GM12891 (cell line): ENCODE measurements at regions not wholly inside any gene's neighbourhood (a gene's known extent, or its start where the extent isn't known, plus 50 kb on each side); places are given as distances from the start of the nearest gene placed in this dataset.

Experiments
- DNase-seq: peaks from one replicate; pipeline ENCODE4 v3.0.0; 2011; ENCODE audit warnings: low spot score; ENCODE audit not compliant: insufficient read length
- FAIRE-seq: peaks from 2 replicates; lab custom pipeline; 2011; peaks lifted over from hg19 to GRCh38; lab: Jason Lieb, UNC
- PAX5 ChIP-seq: IDR thresholded peaks from 2 replicates; pipeline ENCODE4 v1.6.1; 2011; ENCODE audit warnings: low read length, moderate library complexity, mild to moderate bottlenecking; ENCODE audit not compliant: insufficient read depth, severe bottlenecking
- POLR2A ChIP-seq: IDR thresholded peaks from 2 replicates; pipeline ENCODE4 v1.6.1; 2011; ENCODE audit warnings: low read depth, low read length, control low read depth
- POLR2AphosphoS5 ChIP-seq: IDR thresholded peaks from 2 replicates; pipeline ENCODE4 v1.6.1; 2011; ENCODE audit warnings: low read depth, low read length, control low read depth
- POU2F2 ChIP-seq: IDR thresholded peaks from 2 replicates; pipeline ENCODE4 v1.6.1; 2011; ENCODE audit warnings: low read depth, mild to moderate bottlenecking, control low read depth, low read length, moderate library complexity
- SPI1 ChIP-seq: IDR thresholded peaks from 2 replicates; pipeline ENCODE4 v1.6.1; 2011; ENCODE audit warnings: low read depth, low read length, control low read depth
- TAF1 ChIP-seq: IDR thresholded peaks from 2 replicates; pipeline ENCODE4 v1.6.1; 2011; ENCODE audit warnings: low read depth, low read length, control low read depth

DNA sequence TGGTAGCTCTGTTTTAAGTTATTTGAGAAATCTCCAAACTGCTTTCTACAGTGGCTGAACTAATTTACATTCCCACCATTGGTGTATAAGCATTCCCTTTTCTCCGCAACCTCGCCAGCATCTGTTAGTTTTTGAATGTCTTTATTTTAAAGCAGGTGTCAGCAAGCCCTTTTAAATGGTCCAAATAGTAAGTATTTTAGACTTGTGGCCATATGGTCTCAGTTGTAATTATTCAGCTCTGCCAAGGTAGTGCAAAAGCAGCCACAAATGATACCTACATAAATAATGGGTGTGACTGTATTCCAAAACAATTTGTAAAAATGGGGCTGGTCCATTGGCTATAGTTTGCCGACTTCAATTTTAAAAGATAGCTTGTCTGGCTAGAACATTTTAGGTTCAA is 58.7 kb upstream of the TMTC4 start:
- no peak for FAIRE-seq
- no peak for DNase-seq
- TF ChIP-seq POU2F2 (no peak), TAF1 (no peak), POLR2AphosphoS5 (no peak), SPI1 (no peak), POLR2A (no peak), PAX5 (no peak)

DNA sequence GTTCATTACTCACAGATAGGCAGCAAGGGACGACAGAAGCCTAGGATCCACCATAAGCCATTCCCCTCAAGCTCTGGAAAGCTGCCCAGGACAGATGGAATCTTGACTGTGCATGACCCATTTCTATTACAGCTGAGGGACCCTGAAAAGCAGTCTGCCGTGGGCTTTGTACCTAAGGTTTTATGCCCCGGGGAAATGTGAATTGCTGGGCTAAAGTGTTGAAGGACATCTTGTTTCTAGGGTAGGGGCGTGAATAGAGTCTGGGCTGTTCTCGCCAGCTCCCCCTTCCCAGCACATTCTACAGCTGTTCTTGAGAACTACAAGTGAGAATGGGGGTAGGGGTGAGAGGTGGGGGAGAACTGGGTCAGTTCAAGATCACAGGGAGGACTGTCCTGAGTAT is 53.6 kb upstream of the TMTC4 start:
- no peak for FAIRE-seq
- no peak for DNase-seq
- no peak for TF ChIP-seq TAF1

DNA sequence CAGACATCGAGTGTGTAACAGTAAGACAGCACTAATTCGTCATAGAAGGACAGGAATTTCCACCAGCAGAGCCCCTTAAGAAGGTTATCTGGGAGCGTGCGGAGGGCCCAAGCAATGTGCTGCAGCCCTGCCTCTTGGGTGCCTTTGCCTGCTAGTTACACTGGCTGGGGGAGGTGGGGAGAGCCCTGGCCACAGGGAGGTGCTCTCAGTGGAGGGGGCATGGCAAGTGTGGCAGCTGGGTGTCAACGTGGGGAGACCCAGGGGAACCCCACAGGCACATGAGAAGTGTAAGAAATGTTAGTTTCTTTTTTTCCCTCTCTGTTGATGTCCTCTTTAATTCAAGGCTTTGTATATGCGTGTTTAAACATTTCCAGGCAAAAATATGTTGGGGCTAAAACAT is 50.9 kb upstream of the TMTC4 start:
- FAIRE-seq = no peak
- DNase-seq = no peak

DNA sequence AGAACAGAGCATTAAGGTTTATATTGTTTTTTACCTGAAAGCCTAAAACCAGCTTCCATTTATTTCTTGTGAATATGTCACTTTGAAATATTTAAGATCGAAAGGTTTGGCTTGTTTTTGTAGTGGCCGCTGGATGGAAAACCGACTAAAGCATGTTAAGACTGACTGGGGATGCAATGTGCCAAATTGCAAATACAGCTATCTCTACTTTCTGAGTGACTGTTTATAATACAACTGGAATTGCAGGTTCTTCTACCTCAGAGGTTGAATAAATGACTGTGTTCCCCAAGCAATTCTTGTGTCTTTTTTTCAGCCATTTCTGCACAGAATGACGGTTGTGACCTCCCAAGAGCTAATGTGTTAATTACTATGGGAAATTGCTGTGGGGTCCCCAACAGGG is 50.0 kb upstream of the TMTC4 start:
- DNase-seq = no peak
- FAIRE-seq = no peak
- TF ChIP-seq TAF1 (no peak), POU2F2 (no peak), PAX5 (no peak), SPI1 (no peak), POLR2AphosphoS5 (no peak)

More for the DNA sequence above, 50.9 kb upstream of the TMTC4 start:
- TF ChIP-seq POLR2A (no peak), PAX5 (no peak), POU2F2 (no peak), SPI1 (no peak)
